ENCODE measurements at regions not wholly inside any gene's neighbourhood (a gene's known extent, or its start where the extent isn't known, plus 50 kb on each side); places are given as distances from the start of the nearest gene placed in this dataset.

DNA sequence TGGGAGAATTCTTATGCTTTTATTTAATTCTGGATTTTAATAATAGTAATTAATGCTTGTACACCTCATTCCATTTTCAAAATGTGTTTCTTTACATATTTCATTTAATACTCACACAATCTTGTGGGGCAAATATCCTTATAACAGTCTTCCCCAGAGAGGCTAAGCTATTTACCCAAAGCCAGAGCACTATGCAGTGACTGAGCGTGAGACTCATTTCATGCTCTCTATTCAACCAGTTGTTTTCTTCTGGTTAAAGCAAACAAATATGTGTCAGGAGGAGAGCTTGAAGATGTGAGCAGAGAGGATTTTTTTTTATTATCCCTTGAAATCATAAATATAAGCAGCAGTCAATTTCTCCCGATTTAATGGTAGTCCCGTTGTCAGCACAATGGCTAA lies 548.3 kb upstream of the TBL1XR1 start:
- DNase-seq (ENCODE audit: low spot score) = no peak

DNA sequence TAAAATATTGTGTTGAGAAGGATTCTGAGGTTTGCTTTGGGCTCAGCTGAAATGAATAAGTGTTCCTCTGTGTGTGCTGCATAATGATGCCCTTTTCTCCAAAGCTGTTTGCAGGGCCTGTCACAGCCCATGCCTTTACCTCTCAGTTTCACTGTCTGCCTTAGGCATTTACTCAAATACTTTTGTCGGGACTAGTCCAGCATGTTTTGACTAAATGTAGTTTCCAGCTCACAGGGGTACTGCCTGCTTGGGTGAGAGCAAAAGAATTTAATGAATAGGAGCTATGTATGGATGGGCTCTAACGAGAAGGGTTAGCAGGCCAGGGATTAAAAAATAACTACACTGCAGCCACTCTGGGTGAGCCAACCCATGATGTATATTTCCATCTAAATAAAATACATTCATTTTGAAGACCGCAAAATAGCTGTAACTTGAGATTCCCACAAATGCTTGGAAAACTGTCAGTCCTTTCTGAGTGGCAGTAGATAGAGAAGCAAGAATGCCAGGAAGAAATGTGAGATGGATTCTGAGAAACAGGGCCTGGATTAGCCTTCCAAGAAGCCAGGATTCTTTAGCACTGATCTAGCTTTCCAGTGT lies 549.2 kb upstream of the TBL1XR1 start:
- DNase-seq (ENCODE audit: low spot score) = no peak

DNA sequence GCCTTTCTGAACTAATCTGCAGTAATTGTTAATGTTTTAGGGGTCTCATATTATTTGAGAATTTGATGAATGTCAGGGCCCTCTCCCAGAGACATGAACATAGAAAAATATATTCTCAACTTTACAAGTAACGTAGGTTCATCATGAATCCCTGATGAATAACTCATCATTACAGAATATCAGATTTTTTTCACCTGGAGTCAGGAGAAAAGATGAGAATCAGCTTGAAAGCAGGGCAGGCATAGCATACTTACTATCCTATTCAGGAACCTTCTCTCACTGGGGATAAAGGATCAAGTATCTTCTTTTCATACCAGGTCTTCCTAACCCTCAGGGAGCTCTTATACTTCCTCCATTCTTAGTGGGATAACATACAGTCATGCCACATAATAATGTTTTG lies 552.6 kb upstream of the TBL1XR1 start:
- DNase-seq (ENCODE audit: low spot score) = no peak

DNA sequence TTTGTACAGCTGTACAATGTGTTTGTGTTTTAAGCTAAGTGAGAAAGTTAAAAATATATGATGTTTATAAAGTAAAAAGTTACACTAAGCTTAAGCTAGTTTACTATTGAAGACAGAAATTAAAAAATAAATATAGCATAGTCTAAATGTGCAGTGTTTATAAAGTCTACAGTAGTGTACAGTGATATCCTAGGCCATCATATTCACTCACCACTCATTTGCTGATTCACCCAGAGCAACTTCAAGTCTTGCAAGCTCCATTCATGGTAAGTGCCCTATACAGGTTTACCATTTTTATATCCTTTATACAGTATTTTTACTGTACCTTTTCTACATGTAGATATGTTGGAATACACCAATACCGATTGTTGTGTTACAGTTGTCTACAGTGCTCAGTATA lies 553.2 kb upstream of the TBL1XR1 start:
- DNase-seq (ENCODE audit: low spot score) = no peak

DNA sequence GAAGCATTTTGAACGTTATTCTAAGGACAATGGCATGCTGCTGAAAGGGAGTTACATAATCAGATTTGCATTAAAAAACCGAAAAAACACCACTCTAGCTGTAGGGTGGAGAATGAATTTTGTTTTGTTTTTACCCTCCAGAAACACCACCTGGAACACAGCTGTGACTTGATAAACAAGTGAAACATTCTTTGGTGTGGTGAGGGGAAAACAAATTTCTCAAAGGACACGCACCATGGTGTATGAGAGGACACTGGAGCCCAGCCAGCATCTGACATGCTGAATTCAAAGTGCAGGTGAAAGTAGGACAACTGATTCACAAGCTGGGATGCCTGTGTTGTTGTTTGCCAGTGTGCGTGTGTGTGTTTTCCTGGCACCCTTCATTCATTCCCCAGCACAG lies 554.5 kb upstream of the TBL1XR1 start:
- no peak for DNase-seq (ENCODE audit: low spot score)

DNA sequence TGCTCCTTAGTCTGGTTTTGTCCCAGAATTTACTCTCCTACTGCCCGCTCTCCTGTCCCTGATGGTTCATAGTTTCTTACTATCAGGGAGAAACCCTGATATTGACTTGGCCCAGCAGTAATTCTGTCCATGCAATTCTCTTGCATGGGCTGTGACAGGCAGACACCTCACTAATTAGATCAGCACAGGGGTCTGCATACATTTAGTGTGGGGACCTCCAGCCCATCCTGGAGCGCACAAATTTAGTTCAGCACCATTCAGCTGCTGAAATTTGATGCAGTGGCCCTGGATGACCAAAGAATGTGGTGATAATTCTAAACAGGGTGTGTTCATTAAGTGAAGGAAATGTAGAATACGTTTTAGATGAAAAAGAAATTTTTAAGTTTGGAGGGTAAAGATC lies 555.5 kb upstream of the TBL1XR1 start:
- no peak for DNase-seq (ENCODE audit: low spot score)

DNA sequence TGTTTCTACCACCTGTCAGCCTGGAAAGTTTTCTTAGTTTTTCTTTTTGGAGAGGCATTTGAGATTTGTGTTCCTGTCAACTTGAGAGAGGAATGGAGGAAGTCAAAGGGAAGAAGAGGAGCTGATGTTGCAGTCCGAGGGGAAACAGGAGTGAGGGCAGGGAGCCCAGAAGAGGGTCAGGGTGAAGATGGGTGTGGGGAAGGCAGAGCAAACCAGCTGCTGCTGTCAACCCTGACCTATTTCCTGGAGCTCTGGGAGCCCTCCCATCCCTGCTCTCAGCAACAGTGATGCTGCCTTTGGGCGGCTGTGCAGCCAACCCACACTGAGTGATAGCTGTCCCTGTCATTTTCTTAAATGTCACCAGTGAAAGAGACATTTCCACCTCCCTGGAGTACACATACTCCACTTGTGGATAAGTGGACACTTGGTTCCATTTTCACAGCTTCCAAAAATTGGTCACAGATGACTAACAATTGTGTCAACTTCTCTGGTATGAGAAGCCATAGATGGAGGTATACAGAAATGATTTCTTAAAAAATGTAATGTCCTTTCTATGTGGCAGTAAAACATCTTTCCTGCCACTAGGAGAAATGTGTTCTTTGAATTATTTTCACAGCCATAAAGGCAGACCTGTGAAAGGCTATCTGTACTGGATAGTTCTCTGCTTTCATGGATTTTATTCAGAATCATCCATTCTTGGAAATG lies 556.3 kb upstream of the TBL1XR1 start:
- no peak for DNase-seq (ENCODE audit: low spot score)

DNA sequence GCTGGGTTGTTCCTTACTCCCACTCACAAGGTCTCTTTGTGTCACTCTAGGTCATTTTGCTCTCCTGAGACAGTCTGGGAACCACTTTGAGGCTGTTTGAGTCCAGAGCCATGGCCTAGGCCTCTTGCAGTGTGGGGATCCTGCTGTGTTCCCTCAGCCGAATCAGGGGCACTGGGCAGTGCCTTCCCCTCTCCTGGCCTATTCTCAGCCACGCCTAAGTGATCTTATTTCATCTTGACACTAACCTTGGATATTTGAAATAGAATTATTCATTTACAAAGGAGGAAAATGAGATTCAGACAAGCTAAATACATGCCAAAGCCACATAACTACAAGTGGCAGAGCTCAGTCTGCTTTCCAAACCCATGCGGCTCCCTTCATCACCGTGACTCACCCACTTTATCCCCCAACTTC lies 557.2 kb upstream of the TBL1XR1 start:
- DNase-seq (ENCODE audit: low spot score) = peak; percentile 52

DNA sequence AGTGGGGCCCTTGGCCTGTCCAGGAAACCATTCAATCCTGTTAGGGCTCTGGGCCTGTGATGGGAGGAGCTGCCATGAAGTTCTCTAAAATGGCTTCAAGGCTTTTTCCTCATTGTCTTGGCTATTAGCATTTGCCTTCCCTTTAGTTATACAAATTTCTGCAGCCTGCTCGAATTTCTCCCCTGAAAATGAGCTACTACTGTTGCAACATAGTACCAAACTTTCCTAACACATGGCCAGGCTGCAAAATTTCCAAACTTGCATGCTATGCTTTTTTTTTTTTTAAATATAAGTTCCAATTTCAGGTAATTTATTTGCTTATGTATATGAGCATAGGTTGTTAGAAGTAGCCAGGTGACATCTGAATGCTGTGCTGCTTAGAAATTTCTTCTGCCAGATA lies 560.8 kb upstream of the TBL1XR1 start:
- no peak for DNase-seq (ENCODE audit: low spot score)

DNA sequence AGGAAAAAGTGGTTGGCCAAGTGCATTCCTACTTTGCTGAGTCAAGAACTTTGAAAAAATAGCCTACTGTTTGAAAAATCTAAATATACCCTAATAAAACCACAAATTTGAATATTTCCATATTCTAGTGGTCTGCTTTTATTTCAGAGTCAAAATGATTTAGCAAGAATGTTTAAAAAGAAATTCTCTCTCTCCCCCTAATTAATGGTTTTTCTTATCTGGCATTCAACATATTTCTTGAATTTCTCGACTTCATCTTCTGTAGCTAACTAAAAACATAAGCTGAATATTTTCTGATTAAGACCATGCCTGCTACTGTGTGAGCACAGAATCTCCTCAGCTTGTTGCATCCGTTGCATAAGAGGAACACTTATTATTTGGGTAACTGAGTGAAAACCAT lies 563.5 kb upstream of the TBL1XR1 start:
- DNase-seq (ENCODE audit: low spot score) = no peak

DNA sequence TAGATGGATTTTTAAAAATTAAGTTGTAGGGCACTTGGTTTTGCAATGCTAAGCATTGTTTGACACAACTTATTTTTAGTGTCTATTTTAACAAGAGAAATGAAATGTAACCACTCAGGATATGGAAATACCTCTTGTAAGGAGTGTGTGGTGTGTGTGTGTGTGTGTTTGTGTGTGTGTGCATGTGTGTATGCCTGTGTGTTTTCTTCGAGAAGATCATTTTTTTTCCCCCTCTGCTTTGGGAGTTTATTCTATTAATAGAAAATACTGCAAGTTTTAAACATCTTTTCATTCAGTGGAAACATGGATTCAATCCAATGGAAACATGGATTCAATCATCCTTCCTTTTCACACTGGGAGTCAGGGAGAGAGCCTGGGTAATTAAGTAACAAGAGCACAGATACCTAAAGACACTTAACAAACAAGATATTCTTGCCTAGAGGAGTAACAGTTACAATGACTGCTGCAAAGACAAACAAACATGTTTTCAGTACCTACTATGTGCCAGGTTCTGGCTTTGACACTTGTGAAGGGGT lies 567.2 kb upstream of the TBL1XR1 start:
- DNase-seq (ENCODE audit: low spot score) = no peak

DNA sequence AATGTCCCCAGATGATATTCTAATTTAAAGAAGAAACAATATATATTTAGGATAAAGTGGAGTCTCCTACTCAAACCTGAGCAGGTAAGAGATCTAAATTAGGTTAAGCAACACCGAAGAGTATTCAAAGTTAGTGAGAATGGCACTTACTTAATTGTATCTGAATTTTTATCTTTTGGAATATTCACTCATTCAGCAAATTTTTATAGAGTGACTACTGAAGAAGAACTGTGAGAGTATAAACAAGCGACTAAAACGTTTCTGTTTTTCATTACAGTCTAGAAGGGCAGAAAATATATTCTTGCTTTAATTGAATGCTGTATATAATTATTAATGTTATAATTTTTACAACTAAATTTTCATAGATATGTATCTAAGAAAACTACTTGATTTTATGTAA lies 567.7 kb upstream of the TBL1XR1 start:
- DNase-seq (ENCODE audit: low spot score) = no peak

DNA sequence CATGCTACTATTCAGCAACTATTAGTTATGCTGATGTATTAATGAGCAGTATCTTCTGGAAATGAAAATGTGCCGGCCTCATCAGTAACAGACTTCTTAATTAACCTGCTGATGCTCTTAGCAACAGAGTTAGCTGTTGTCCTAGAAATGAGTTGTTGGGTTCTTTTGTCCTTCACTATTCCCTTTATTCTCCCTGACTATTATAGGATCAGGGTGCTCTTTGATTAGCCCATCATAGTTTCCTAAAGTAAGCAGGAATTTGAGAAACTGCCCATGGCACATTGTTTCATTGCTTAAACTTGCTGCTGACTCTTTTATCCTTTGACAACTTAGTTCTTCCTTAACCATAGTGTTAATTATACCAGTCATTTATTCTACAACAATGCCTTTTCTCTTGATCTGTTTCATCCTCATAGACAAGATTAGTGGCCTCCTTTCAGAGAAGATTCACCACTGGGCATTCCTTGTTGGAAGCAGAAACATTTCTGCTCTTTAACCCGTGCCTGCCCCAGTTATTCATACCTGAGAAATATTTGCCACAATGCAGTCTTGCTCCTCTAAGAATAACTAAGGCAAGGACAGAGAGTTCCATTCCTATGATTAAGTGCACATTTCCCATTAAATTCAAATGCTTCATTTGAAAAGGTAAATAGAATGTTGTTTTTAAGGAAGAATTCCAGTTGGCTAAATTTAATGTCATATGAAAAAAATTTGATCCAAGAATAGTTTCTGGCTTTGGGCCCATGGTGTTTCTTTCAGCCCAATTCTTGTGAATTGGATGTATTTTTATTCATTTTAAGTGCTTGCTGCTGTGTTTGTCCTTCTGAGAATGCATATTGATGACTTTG lies 573.3 kb upstream of the TBL1XR1 start:
- DNase-seq (ENCODE audit: low spot score) = no peak

DNA sequence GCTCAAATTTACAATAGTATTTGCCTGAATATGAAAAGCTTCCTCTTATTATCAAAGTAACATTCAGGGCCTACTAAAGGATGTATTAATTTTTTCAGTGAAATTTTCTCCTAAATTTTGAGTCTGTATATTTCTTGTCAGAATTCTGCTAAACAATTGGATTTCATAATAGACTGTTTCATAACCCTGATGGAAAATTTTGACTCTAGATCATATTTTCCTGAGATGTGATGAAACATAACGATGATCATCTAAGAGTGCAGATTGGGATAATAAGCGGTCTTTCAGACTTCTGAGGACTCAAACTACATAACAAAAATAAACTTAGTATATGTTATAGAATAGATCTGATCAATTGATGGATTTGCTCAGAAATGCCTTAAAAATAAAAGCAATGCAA lies 574.5 kb upstream of the TBL1XR1 start:
- DNase-seq (ENCODE audit: low spot score) = no peak

DNA sequence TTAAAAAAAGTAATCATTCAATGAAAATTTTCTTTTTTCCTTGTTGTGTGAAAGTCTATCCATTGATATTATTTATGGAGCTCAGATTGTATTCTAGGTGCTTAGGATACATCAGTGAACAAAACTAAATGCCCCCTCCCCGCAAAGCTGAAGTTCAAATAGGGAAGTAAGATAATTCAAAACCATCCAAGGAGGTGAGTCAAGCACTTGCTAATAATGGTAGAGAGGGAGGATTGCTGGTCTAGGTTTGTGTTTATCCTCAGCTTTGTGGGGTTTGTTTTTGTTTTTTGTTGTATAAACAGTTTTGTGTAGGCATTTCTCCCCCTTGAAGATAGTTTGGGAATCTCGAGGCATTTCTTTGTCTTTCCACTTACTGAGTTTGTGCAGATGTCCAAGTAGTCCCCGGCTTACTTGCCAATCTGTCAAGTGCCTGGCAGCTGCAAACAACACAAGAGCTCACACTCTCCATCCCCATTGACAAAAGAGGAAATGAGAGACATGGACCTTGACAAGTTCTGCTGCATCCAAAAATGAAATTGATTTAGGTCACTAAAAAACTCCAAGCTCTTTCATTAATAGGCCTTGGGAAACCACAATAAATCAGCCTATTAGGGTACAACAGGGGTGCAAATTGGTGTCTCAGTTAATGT lies 575.8 kb upstream of the TBL1XR1 start:
- no peak for DNase-seq (ENCODE audit: low spot score)

DNA sequence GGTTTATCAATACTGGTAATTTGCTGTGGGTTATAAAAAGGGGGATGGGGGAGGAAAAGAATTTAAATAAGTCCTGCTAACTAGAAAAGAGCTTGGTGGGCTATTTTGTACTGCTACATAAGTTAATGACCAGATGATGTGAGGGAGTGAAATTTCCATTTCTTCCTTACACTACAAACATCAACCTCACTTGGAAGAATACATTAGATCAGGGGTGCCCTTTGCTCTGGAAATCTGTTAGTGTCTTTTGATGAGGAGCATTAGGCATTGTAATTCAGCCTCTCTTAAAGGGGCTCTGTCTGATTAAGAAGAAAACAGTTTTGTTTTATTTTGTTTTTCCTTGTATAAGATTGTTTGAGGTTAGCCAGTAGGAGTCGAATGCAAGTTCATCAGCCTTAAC lies 576.4 kb upstream of the TBL1XR1 start:
- no peak for DNase-seq (ENCODE audit: low spot score)

DNA sequence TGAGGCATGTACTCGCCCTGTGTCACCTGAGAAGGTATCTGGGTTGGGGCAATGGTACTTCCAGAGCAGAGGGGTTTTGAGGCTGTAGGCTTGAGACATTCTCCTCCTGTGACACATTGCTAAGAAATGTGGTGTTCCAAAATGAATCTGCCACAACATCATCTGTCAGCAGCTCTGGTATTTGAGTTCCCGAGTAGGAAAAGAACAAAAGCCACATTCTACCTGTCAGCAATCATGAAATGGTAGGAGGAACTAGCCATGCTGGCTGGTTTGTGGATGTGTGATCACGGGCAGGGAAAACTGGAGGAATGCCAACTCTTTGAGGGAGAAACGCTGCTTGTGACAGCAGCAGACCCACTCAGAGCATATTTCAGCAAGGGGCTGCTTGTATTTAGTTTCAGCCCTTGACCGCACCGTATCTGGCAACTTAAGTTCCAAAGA lies 579.4 kb upstream of the TBL1XR1 start:
- DNase-seq (ENCODE audit: low spot score) = no peak

DNA sequence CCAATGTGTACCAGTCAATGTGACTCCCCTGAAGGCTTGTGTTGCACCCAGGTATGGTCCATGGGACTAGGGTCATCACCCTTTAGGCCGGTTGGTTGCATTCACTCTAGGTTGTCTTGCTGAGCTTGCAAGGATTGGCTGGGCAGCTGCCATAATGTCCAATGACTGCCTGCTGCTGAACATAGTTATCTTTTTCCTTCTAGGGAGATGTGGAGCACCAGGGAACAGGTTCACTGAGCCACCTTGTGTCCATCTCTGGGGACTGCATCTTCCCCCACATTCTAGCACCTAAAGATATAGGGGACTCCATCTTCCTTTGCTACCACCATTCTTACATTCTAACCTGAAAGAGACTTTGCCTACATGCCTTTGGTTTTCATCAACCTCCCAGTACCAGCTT lies 580.4 kb upstream of the TBL1XR1 start:
- DNase-seq (ENCODE audit: low spot score) = peak; percentile 68

DNA sequence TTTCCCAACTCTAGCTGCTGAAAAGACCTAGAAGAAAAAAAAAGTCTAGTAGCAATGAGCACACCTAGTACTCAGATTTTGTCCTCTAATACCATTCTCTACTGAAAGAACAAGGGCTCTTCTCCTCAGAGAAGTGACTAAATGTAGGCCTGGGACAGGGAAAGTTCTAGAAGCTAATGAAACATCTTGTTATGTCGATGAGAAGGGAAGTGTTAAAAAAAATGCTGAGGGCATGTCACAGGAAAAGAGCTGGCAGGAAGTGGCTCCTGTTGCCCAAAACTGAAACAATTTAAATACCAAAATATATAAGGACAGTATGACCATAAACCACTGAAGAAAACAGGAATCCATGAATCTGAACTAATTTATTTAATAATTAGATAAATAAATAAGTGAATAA lies 581.4 kb upstream of the TBL1XR1 start:
- no peak for DNase-seq (ENCODE audit: low spot score)

DNA sequence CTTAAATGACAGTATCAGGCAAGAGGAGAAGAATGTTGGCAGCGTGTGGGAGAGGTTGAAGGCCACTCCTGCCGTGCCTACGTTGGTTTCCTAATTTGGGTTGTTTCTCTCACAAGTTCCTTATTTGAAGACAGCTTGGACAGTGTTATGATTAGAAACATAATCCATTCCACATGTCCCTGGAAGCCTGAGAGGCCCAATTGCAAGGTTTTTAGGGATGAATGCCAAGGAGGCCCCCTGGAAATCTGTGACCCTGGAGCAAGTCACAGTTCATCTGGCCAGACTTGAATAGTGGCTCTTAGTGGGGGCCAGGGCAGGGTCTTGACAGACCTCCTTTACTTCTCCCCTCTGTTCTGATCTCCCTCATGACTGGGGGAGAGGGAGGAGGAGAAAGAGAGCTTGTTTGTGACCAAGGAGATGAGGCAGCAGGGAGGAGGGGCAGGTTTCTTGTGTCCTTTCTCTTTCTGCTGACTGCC lies 584.4 kb upstream of the TBL1XR1 start:
- no peak for DNase-seq (ENCODE audit: low spot score)

DNA sequence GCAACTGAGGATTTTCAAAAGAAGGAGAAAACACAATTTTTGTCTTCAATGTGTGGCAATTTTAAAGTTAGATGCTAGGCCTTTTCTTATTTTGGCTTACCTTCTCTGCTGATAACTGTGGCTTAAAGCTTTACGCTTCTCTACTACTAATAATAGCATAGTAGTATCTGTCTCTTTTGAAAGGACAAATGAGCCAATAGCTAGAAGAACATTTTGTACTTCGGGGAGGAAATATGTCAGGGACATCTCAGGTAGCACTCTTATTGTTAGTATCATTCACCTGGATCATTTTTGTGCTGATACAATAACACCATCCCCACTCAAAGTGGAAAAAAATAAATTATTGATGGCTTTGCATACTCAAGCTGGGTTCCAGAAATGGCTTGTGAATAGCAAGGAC lies 586.1 kb upstream of the TBL1XR1 start:
- DNase-seq (ENCODE audit: low spot score) = no peak

DNA sequence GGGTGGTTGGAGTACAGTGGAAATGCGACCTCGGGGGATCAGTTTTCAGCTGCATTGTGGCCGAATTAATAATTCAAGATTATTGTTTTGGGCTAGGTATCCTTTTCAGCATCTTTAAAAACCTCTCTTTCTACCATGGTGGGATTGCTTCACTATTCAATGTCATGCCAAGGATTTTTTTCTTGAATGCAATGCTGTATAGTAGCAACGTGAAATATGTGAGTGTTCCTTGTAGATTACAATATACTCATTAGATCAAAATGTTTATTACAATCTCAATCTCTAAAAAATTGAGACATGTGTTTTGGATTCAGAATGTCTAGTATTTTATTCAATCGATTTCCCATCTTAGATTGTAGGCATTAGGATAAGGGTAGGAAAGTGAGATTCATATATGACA lies 586.5 kb upstream of the TBL1XR1 start:
- DNase-seq (ENCODE audit: low spot score) = no peak

Measured in iPS-NIHi11 (cell line).